ENCODE measurements at regions not wholly inside any gene's neighbourhood (a gene's known extent, or its start where the extent isn't known, plus 50 kb on each side); places are given as distances from the start of the nearest gene placed in this dataset.

DNA sequence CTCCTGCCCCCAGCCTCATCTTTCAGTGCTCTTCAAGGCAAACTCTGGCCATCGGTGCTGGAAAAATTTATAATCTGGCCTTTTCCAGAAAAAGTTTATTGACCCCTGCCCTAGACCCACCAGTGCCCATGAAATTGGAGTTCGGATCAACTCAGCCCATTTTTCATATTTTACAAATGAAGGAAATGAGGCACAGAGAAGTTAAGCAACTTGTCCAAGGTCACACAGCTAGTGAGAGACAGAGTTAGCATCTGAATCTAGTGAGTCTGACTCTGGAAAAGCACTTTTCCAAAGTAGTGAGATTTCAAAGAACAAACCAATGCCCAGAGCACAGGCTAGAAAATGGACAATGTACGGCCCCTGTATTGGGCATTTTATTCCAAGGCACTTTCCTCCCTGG is 69.4 kb upstream of the TLE3 start:
- TF ChIP-seq, protein P1, sequence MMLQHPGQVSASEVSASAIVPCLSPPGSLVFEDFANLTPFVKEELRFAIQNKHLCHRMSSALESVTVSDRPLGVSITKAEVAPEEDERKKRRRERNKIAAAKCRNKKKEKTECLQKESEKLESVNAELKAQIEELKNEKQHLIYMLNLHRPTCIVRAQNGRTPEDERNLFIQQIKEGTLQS (IDR thresholded peaks at IDR 0.05) = no peak
- TF ChIP-seq FOSL1 (IDR thresholded peaks at IDR 0.05; ENCODE audit: low read depth) = no peak
- no peak for TF ChIP-seq SRF (IDR thresholded peaks at IDR 0.05; ENCODE audit: low read depth)
- TF ChIP-seq POLR2A (IDR thresholded peaks at IDR 0.05; ENCODE audit: borderline replicate concordance, extremely low read depth, insufficient read depth, insufficient read length) = no peak
- no peak for TF ChIP-seq TCF7L2 (IDR thresholded peaks at IDR 0.05; ENCODE audit: borderline replicate concordance, extremely low read depth, insufficient read depth, insufficient read length)
- TF ChIP-seq, protein P2, sequence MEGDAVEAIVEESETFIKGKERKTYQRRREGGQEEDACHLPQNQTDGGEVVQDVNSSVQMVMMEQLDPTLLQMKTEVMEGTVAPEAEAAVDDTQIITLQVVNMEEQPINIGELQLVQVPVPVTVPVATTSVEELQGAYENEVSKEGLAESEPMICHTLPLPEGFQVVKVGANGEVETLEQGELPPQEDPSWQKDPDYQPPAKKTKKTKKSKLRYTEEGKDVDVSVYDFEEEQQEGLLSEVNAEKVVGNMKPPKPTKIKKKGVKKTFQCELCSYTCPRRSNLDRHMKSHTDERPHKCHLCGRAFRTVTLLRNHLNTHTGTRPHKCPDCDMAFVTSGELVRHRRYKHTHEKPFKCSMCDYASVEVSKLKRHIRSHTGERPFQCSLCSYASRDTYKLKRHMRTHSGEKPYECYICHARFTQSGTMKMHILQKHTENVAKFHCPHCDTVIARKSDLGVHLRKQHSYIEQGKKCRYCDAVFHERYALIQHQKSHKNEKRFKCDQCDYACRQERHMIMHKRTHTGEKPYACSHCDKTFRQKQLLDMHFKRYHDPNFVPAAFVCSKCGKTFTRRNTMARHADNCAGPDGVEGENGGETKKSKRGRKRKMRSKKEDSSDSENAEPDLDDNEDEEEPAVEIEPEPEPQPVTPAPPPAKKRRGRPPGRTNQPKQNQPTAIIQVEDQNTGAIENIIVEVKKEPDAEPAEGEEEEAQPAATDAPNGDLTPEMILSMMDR (IDR thresholded peaks at IDR 0.05 in 2 of 3, conservative IDR thresholded peaks at IDR 0.05 in 1 of 3; ENCODE audit: borderline replicate concordance in 1 of 3, insufficient read depth in 1 of 3, low read depth in 2 of 3, low read length in 2 of 3) = no peak
- TF ChIP-seq ZNF274 (IDR thresholded peaks at IDR 0.05; ENCODE audit: low read depth, low read length) = no peak
- no peak for TF ChIP-seq EGR1 (IDR thresholded peaks at IDR 0.05; ENCODE audit: low read depth)
- no peak for TF ChIP-seq CBX3 (IDR thresholded peaks at IDR 0.05; ENCODE audit: low read depth)
- no peaks in the 10 kb centered on the region for H3K27me3 ChIP-seq (ENCODE audit: insufficient read depth, low read length)
- no peak for DNase-seq (ENCODE audit: low read depth, low spot score)

More for the DNA sequence above, 69.4 kb upstream of the TLE3 start:
- no peaks in the 10 kb centered on the region for H3K36me3 ChIP-seq (ENCODE audit: control insufficient read depth in 1 of 2, insufficient read depth in 2 of 2, low read length in 2 of 2)
- H3K4me1 ChIP-seq (ENCODE audit: control insufficient read depth in 1 of 2, insufficient read depth in 2 of 2, low read length in 2 of 2) = no peaks in the 10 kb centered on the region
- intact Hi-C loops (cut with micrococcal nuclease) = no loop called here
- ATAC-seq = no peak
- H3K4me3 ChIP-seq (replicated peaks in 1 of 2; ENCODE audit: low read depth in 1 of 2, low read length in 2 of 2) = no peak overlapping the region
- H3K27ac ChIP-seq (ENCODE audit: low read depth, low read length) = no peak overlapping the region
- no peak overlapping the region for H2AFZ ChIP-seq (ENCODE audit: low read depth, low read length, poor library complexity, severe bottlenecking)
- H4K20me1 ChIP-seq (ENCODE audit: insufficient read depth) = no peaks in the 10 kb centered on the region
- no peaks in the 10 kb centered on the region for H3K9me2 ChIP-seq (ENCODE audit: insufficient read depth)
- CTCF ChIA-PET = no interaction called here
- BruUV-seq (replicated peaks) = no TSS peak
- RAD21 ChIA-PET (ENCODE audit: low non-redundant PET in 1 of 2, low total read pairs in 2 of 2, uncharacterized antibody in 2 of 2, unreplicated experiment in 2 of 2) = no interaction called here
- no peaks in the 10 kb centered on the region for H3K79me2 ChIP-seq (ENCODE audit: insufficient read depth, low read length)
- no peak overlapping the region for H3K9ac ChIP-seq (ENCODE audit: low read length)
- no peak overlapping the region for H3K4me2 ChIP-seq (ENCODE audit: low read length)
- POLR2A ChIA-PET = no interaction called here
- no peaks in the 10 kb centered on the region; a peak in 1 of 4 replicates for H3K9me3 ChIP-seq (ENCODE audit: control insufficient read depth in 1 of 2, insufficient read depth in 1 of 2, low read depth in 1 of 2, low read length in 2 of 2)
